GM20431 (cell line): ENCODE measurements at regions not wholly inside any gene's neighbourhood (a gene's known extent, or its start where the extent isn't known, plus 50 kb on each side); places are given as distances from the start of the nearest gene placed in this dataset.
"Not testable (repeated sequence)": the region's sequence is repeated elsewhere in the genome, so short reads cannot be mapped to it uniquely, and the experiment has no call there.

ENCODE experiments used
- in situ Hi-C: fragments of 300-500 bp; cut with MseI, MboI; formaldehyde crosslinking; loops from one replicate; pipeline ENCODE4 v1.15.0; 2020; ENCODE audit warnings: low sequenced_read_pairs; ENCODE audit not compliant: unreplicated experiment

GRCh38 chr4:114034189-114034588, 54.7 kb upstream of the ARSJ start:
- in situ Hi-C loops = no loop called here

GRCh38 chr4:114036426-114036825, 57.0 kb upstream of the ARSJ start:
- in situ Hi-C loops = no loop called here

- in situ Hi-C loops = no loop called here
These were observed 57.4 kb upstream of the ARSJ start for GRCh38 chr4:114036864-114037263.

GRCh38 chr4:114037988-114038387, 58.5 kb upstream of the ARSJ start:
- in situ Hi-C loops = no loop called here

GRCh38 chr4:114038762-114039387, 59.4 kb upstream of the ARSJ start:
- in situ Hi-C loops = no loop called here

GRCh38 chr4:114040319-114041116, 61.1 kb upstream of the ARSJ start:
- in situ Hi-C loops = no loop called here

- in situ Hi-C loops = no loop called here
These were observed 61.6 kb upstream of the ARSJ start for GRCh38 chr4:114041117-114041475.

GRCh38 chr4:114043116-114043515, 63.7 kb upstream of the ARSJ start:
- in situ Hi-C loops = no loop called here

GRCh38 chr4:114044351-114044750, 64.9 kb upstream of the ARSJ start:
- in situ Hi-C loops = not testable (repeated sequence)

- in situ Hi-C loops = no loop called here
These were observed 66.9 kb upstream of the ARSJ start for GRCh38 chr4:114046331-114046730.

GRCh38 chr4:114048154-114048553, 68.7 kb upstream of the ARSJ start:
- in situ Hi-C loops = not testable (repeated sequence)

GRCh38 chr4:114052227-114052626, 72.8 kb upstream of the ARSJ start:
- in situ Hi-C loops = loop anchor here (25.0 kb wide), 1 partner anchor 665 kb away; no protein-coding TSS in a partner anchor

- in situ Hi-C loops = loop anchor here (25.0 kb wide), 1 partner anchor 669 kb away; no protein-coding TSS in a partner anchor
These were observed 77.2 kb upstream of the ARSJ start for GRCh38 chr4:114056599-114056998.

- in situ Hi-C loops = loop anchor here (25.0 kb wide), 1 partner anchor 670 kb away; no protein-coding TSS in a partner anchor
These were observed 78.3 kb upstream of the ARSJ start for GRCh38 chr4:114057746-114058145.

- in situ Hi-C loops = loop anchor here (25.0 kb wide), 1 partner anchor 675 kb away; no protein-coding TSS in a partner anchor
These were observed 83.1 kb upstream of the ARSJ start for GRCh38 chr4:114062499-114062898.

GRCh38 chr4:114072781-114073180, 93.3 kb upstream of the ARSJ start:
- in situ Hi-C loops = loop anchor here (25.0 kb wide), 1 partner anchor 685 kb away; no protein-coding TSS in a partner anchor

- in situ Hi-C loops = no loop called here
These were observed 97.6 kb upstream of the ARSJ start for GRCh38 chr4:114076899-114077570.

- in situ Hi-C loops = no loop called here
These were observed 98.2 kb upstream of the ARSJ start for GRCh38 chr4:114077610-114078009.

GRCh38 chr4:114078636-114079035, 99.2 kb upstream of the ARSJ start:
- in situ Hi-C loops = no loop called here

- in situ Hi-C loops = no loop called here
These were observed 102.3 kb upstream of the ARSJ start for GRCh38 chr4:114081783-114082182.

- in situ Hi-C loops = no loop called here
These were observed 102.9 kb upstream of the ARSJ start for GRCh38 chr4:114082348-114082747.
